ENCODE measurements at regions not wholly inside any gene's neighbourhood (a gene's known extent, or its start where the extent isn't known, plus 50 kb on each side); places are given as distances from the start of the nearest gene placed in this dataset.
"Not testable (repeated sequence)": the region's sequence is repeated elsewhere in the genome, so short reads cannot be mapped to it uniquely, and the experiment has no call there.

GRCh38 chr12:125856896-125857295 is 791.7 kb downstream of the AACS start:
- TF ChIP-seq CTCF (conservative IDR thresholded peaks at IDR 0.05; ENCODE audit: low read length), result no peak
- H3K4me3 ChIP-seq (ENCODE audit: low read length), result no peak overlapping the region
- no peak for DNase-seq (ENCODE audit: low read depth)

GRCh38 chr12:125860672-125861288 is 795.5 kb downstream of the AACS start:
- no peak for TF ChIP-seq CTCF (conservative IDR thresholded peaks at IDR 0.05; ENCODE audit: low read length)
- no peak overlapping the region for H3K4me3 ChIP-seq (ENCODE audit: low read length)
- DNase-seq (ENCODE audit: low read depth), result no peak

- no peak overlapping the region for H3K4me3 ChIP-seq (ENCODE audit: low read length)
- no peak for TF ChIP-seq CTCF (conservative IDR thresholded peaks at IDR 0.05; ENCODE audit: low read length)
- no peak for DNase-seq (ENCODE audit: low read depth)
Measured at GRCh38 chr12:125861299-125862281, 796.4 kb downstream of the AACS start.

- not testable (repeated sequence) for DNase-seq (ENCODE audit: low read depth); H3K4me3 ChIP-seq (ENCODE audit: low read length)
Measured at GRCh38 chr12:125865236-125865635, 800.0 kb downstream of the AACS start.

- no peak overlapping the region for H3K4me3 ChIP-seq (ENCODE audit: low read length)
- no peak for TF ChIP-seq CTCF (conservative IDR thresholded peaks at IDR 0.05; ENCODE audit: low read length)
- no peak for DNase-seq (ENCODE audit: low read depth)
Measured at GRCh38 chr12:125871811-125872594, 806.8 kb downstream of the AACS start.

- H3K4me3 ChIP-seq (ENCODE audit: low read length), result no peak overlapping the region
- no peak for TF ChIP-seq CTCF (conservative IDR thresholded peaks at IDR 0.05; ENCODE audit: low read length)
- no peak for DNase-seq (ENCODE audit: low read depth)
Measured at GRCh38 chr12:125873016-125873415, 807.8 kb downstream of the AACS start.

GRCh38 chr12:125878483-125878882 is 813.2 kb downstream of the AACS start:
- no peak overlapping the region for H3K4me3 ChIP-seq (ENCODE audit: low read length)
- no peak for DNase-seq (ENCODE audit: low read depth)
- TF ChIP-seq CTCF (conservative IDR thresholded peaks at IDR 0.05; ENCODE audit: low read length), result no peak

Measured in AG10803 (cell line).